GM12878 (cell line): ENCODE measurements at regions not wholly inside any gene's neighbourhood (a gene's known extent, or its start where the extent isn't known, plus 50 kb on each side); places are given as distances from the start of the nearest gene placed in this dataset.

Experiments used
- ATAC-seq: fragments of 200-7000 bp; cut with Tn5 transposase; 3 replicates; pipeline ENCODE4 v1.9.1; 2020; ENCODE audit warnings: mild to moderate bottlenecking, moderate library complexity
- BruUV-seq: library from RNA; stranded (reverse); fragments of 400-500 nt; replicated peaks from 2 replicates; lab custom pipeline; 2021; lab: Mats Ljungman, UMichigan
- CTCF ChIA-PET: fragments of 300-600 bp; sonication (Branson Sonifier 250); formaldehyde crosslinking; extraction: SDS; loops from one replicate; lab custom pipeline; 2021; ENCODE audit warnings: inconsistent platforms; lab: Yijun Ruan, JAX
- POLR2A ChIA-PET: fragments of 350-600 bp; formaldehyde crosslinking; extraction: SDS; loops from one replicate; lab custom pipeline; 2021; ENCODE audit warnings: inconsistent platforms; lab: Charles Lee
- RAD21 ChIA-PET: fragments of 300-600 bp; sonication (Branson Sonifier 250); formaldehyde crosslinking; loops from one replicate; lab custom pipeline; 2023; ENCODE audit warnings: antibody characterized with exemption; ENCODE audit not compliant: unreplicated experiment; lab: Charles Lee
- SMC1A ChIA-PET: fragments of 300-600 bp; sonication (Branson Sonifier 250); formaldehyde crosslinking; loops from one replicate; lab custom pipeline; 2023; ENCODE audit not compliant: unreplicated experiment, uncharacterized antibody; lab: Charles Lee
- DNase-seq: peaks from one replicate; pipeline ENCODE4 v3.0.0-alpha.2; 2011; ENCODE audit warnings: low read depth, low spot score
- FAIRE-seq: peaks from 3 replicates; lab custom pipeline; 2011; peaks lifted over from hg19 to GRCh38; lab: Jason Lieb, UNC
- H2AFZ ChIP-seq: 2 replicates; pipeline ENCODE4 v1.6.0; 2011; ENCODE audit warnings: low read depth, low read length, control low read depth; ENCODE audit not compliant: control insufficient read depth
- H3K27ac ChIP-seq: 2 replicates; pipeline ENCODE4 v1.5.1; 2011; ENCODE audit warnings: control low read depth; ENCODE audit not compliant: control insufficient read depth, insufficient read depth
- H3K27me3 ChIP-seq, 2 experiments: replicated peaks in 1 of 2; 2 replicates each; pipeline versions ENCODE4 v1.6.0 to v1.6.1; 2011; ENCODE audit warnings: low read length in 1 of 2; ENCODE audit not compliant: control insufficient read depth in 2 of 2, insufficient read depth in 2 of 2
- H3K36me3 ChIP-seq, 2 experiments: 2 replicates each; pipeline ENCODE4 v1.5.1; 2011; ENCODE audit warnings: low read length in 1 of 2; ENCODE audit not compliant: control insufficient read depth in 2 of 2, insufficient read depth in 2 of 2
- H3K4me1 ChIP-seq: 2 replicates; pipeline ENCODE4 v1.6.1; 2011; ENCODE audit warnings: mild to moderate bottlenecking, low read length, moderate library complexity, mixed read lengths; ENCODE audit not compliant: control insufficient read depth, insufficient read depth
- H3K4me2 ChIP-seq: 2 replicates; pipeline ENCODE4 v1.6.0; 2011; ENCODE audit warnings: control low read depth; ENCODE audit not compliant: control insufficient read depth, insufficient read depth
- H3K4me3 ChIP-seq: fragments of 200-600 bp; sonication (generic); 2 replicates; pipeline ENCODE4 v1.5.1; 2016
- H3K79me2 ChIP-seq: 2 replicates; pipeline ENCODE4 v1.6.0; 2011; ENCODE audit warnings: low read length; ENCODE audit not compliant: control insufficient read depth, insufficient read depth
- H3K9ac ChIP-seq: 2 replicates; pipeline ENCODE4 v1.8.0; 2011; ENCODE audit warnings: low read length, control low read depth, mixed read lengths; ENCODE audit not compliant: control insufficient read depth, insufficient read depth
- H3K9me3 ChIP-seq: replicated peaks from 3 replicates; pipeline ENCODE4 v1.5.1; 2011; ENCODE audit warnings: mild to moderate bottlenecking, low read length; ENCODE audit not compliant: control insufficient read depth, insufficient read depth
- H4K20me1 ChIP-seq: 2 replicates; pipeline ENCODE4 v1.6.0; 2011; ENCODE audit not compliant: control insufficient read depth, insufficient read depth
- ATF2 ChIP-seq: IDR thresholded peaks from 2 replicates; pipeline ENCODE4 v1.6.1; 2012; ENCODE audit warnings: low read length, inconsistent platforms
- BACH1 ChIP-seq: fragments of 450-650 bp; IDR thresholded peaks from 2 replicates; pipeline ENCODE4 v1.6.1; 2017; ENCODE audit warnings: mild to moderate bottlenecking, borderline replicate concordance
- POLR2A ChIP-seq: IDR thresholded peaks from 2 replicates; pipeline ENCODE4 v1.6.1; 2011; ENCODE audit warnings: low read depth, mild to moderate bottlenecking, low read length
- RAD51 ChIP-seq: fragments of 450-650 bp; IDR thresholded peaks from 2 replicates; pipeline ENCODE4 v1.6.1; 2016; ENCODE audit warnings: moderate library complexity, mild to moderate bottlenecking, inconsistent platforms
- RB1 ChIP-seq: fragments of 450-650 bp; formaldehyde crosslinking; IDR thresholded peaks from 2 replicates; pipeline ENCODE4 v1.6.1; 2017; ENCODE audit warnings: mild to moderate bottlenecking, borderline replicate concordance
- RUNX3 ChIP-seq: IDR thresholded peaks from 2 replicates; pipeline ENCODE4 v1.6.1; 2012; ENCODE audit warnings: low read length, inconsistent platforms
- SMAD1 ChIP-seq: fragments of 450-650 bp; IDR thresholded peaks from 2 replicates; pipeline ENCODE4 v1.6.1; 2018; ENCODE audit warnings: mild to moderate bottlenecking, low read depth; ENCODE audit not compliant: partially characterized antibody
- WRNIP1 ChIP-seq: IDR thresholded peaks from 2 replicates; pipeline ENCODE4 v1.6.1; 2011; ENCODE audit warnings: low read depth, low read length, improper control_type of control experiment, borderline replicate concordance
- ZZZ3 ChIP-seq: IDR thresholded peaks from 2 replicates; pipeline ENCODE4 v1.6.1; 2011; ENCODE audit warnings: low read depth; ENCODE audit not compliant: control insufficient read depth, insufficient read length
- WGBS: methylation state at CpG from one replicate; pipeline ENCODE4 v1.1.6; 2016; ENCODE audit warnings: low lambda C conversion rate; ENCODE audit not compliant: insufficient replicate concordance, insufficient coverage; ENCODE audit errors: missing lambda C conversion rate; 5-methylcytosine and 5-hydroxymethylcytosine counted together
- in situ Hi-C: fragments of 300-500 bp; cut with MboI; formaldehyde crosslinking; loops from 9 replicates; pipeline ENCODE4 v1.14.3; 2018; ENCODE audit warnings: mixed read lengths
- intact Hi-C: fragments of 100-400 bp; cut with micrococcal nuclease; formaldehyde crosslinking; loops from one replicate; pipeline ENCODE4 v1.14.2; 2022; ENCODE audit not compliant: unreplicated experiment

GRCh38 chr14:55766071-55766470 lies 186.1 kb downstream of the KTN1 start (continued):
- TF ChIP-seq SMAD1: no peak
- no peak for TF ChIP-seq ZZZ3
- no peak for TF ChIP-seq WRNIP1

- CTCF ChIA-PET: interaction anchor here (0.6 to 0.9 kb wide), 2 partner anchors 14 to 695 kb away, joined by 3 to 4 read pairs; no protein-coding TSS in a partner anchor
- SMC1A ChIA-PET: interaction anchor here (1.3 kb wide), 1 partner anchor 11 kb away, joined by 3 read pairs; no protein-coding TSS in a partner anchor
- WGBS: 51% methylated on average over 2 of the region's 2 CpGs
- Histone ChIP-seq H3K36me3 (no peaks in the 10 kb centered on the region), H3K9ac (no peak overlapping the region), H4K20me1 (no peaks in the 10 kb centered on the region), H3K4me3 (no peak overlapping the region), H3K79me2 (no peaks in the 10 kb centered on the region), H3K4me2 (no peak overlapping the region), H3K27ac (no peak overlapping the region), H2AFZ (no peak overlapping the region), H3K4me1 (peaks cover 4% of the 10 kb centered on the region; the same call in 1 of the 2 replicates), H3K9me3 (no peaks in the 10 kb centered on the region), H3K27me3 (no peaks in the 10 kb centered on the region)
- intact Hi-C loops: no loop called here
- RAD21 ChIA-PET: no interaction called here
- TF ChIP-seq RUNX3 (no peak), RAD51 (no peak), RB1 (no peak), POLR2A (no peak), ATF2 (no peak), BACH1 (no peak), SMAD1 (no peak)
- ATAC-seq: no peak
- in situ Hi-C loops: no loop called here
- BruUV-seq: no TSS peak
- no peak for DNase-seq
- POLR2A ChIA-PET: interaction anchor here (0.7 kb wide), 1 partner anchor 721 kb away, joined by 4 read pairs; no protein-coding TSS in a partner anchor
- FAIRE-seq: no peak
Observed at GRCh38 chr14:55767286-55767685, 187.3 kb downstream of the KTN1 start.
